ENCODE measurements at regions not wholly inside any gene's neighbourhood (a gene's known extent, or its start where the extent isn't known, plus 50 kb on each side); places are given as distances from the start of the nearest gene placed in this dataset.

DNA sequence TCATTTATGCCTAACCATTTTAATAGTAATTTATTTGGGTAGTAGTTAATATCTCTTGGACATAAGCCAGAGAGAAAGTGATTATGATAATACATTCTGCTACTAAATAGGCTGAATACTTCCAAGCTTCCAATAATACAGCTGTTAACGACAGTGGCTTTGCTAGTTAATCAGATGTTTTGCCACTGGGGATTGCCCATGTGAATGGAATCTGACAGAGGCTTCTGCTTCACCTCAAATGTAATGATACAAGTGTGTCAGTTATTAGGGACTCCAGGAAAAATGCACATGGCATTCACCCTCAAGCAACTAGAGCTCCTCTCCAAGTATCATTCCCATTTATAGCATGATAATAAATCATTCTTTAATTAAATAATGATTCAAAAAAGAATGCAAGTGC is 185.0 kb upstream of the TMEFF2 start:
- H3K27me3 Mint-ChIP-seq (ENCODE audit: low read depth), result no peaks in the 10 kb centered on the region
- no peaks in the 10 kb centered on the region for H3K36me3 Mint-ChIP-seq (ENCODE audit: low read depth)
- H3K4me3 Mint-ChIP-seq, result no peak overlapping the region
- no peak overlapping the region for H3K27ac Mint-ChIP-seq
- no peaks in the 10 kb centered on the region for H3K4me1 Mint-ChIP-seq
- no peaks in the 10 kb centered on the region for H3K9me3 Mint-ChIP-seq
- TF ChIP-seq, protein P1, sequence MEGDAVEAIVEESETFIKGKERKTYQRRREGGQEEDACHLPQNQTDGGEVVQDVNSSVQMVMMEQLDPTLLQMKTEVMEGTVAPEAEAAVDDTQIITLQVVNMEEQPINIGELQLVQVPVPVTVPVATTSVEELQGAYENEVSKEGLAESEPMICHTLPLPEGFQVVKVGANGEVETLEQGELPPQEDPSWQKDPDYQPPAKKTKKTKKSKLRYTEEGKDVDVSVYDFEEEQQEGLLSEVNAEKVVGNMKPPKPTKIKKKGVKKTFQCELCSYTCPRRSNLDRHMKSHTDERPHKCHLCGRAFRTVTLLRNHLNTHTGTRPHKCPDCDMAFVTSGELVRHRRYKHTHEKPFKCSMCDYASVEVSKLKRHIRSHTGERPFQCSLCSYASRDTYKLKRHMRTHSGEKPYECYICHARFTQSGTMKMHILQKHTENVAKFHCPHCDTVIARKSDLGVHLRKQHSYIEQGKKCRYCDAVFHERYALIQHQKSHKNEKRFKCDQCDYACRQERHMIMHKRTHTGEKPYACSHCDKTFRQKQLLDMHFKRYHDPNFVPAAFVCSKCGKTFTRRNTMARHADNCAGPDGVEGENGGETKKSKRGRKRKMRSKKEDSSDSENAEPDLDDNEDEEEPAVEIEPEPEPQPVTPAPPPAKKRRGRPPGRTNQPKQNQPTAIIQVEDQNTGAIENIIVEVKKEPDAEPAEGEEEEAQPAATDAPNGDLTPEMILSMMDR (IDR thresholded peaks at IDR 0.05; ENCODE audit: unreplicated experiment in 3 of 3), result no peak

- H3K27me3 Mint-ChIP-seq (ENCODE audit: low read depth), result peaks cover 3% of the 10 kb centered on the region
- H3K36me3 Mint-ChIP-seq (ENCODE audit: low read depth), result no peaks in the 10 kb centered on the region
- no peak overlapping the region for H3K27ac Mint-ChIP-seq
- no peak overlapping the region for H3K4me3 Mint-ChIP-seq
- H3K9me3 Mint-ChIP-seq, result no peaks in the 10 kb centered on the region
- H3K4me1 Mint-ChIP-seq, result peaks cover 9% of the 10 kb centered on the region
- TF ChIP-seq, protein P1 (IDR thresholded peaks at IDR 0.05; ENCODE audit: unreplicated experiment in 3 of 3), result no peak
These were observed 182.4 kb upstream of the TMEFF2 start for GRCh38 chr2:192377173-192377572.

- no peak overlapping the region for H3K27ac Mint-ChIP-seq
- H3K9me3 Mint-ChIP-seq, result no peaks in the 10 kb centered on the region
These were observed 179.0 kb upstream of the TMEFF2 start for GRCh38 chr2:192373754-192374153.

GRCh38 chr2:192373221-192373620 is 178.5 kb upstream of the TMEFF2 start:
- H3K36me3 Mint-ChIP-seq (ENCODE audit: low read depth), result no peaks in the 10 kb centered on the region
- no peaks in the 10 kb centered on the region for H3K9me3 Mint-ChIP-seq
- H3K4me3 Mint-ChIP-seq, result no peak overlapping the region
- TF ChIP-seq, protein P1 (IDR thresholded peaks at IDR 0.05; ENCODE audit: unreplicated experiment in 3 of 3), result no peak
- H3K4me1 Mint-ChIP-seq, result peaks cover 9% of the 10 kb centered on the region
- H3K27me3 Mint-ChIP-seq (ENCODE audit: low read depth), result peaks cover 3% of the 10 kb centered on the region
- H3K27ac Mint-ChIP-seq, result no peak overlapping the region

More at GRCh38 chr2:192373754-192374153, 179.0 kb upstream of the TMEFF2 start:
- Mint-ChIP-seq H3K36me3 (ENCODE audit: low read depth) (no peaks in the 10 kb centered on the region), H3K4me3 (no peak overlapping the region), H3K4me1 (peaks cover 9% of the 10 kb centered on the region), H3K27me3 (ENCODE audit: low read depth) (peaks cover 3% of the 10 kb centered on the region)
- TF ChIP-seq, protein P1 (IDR thresholded peaks at IDR 0.05; ENCODE audit: unreplicated experiment in 3 of 3), result no peak

- peaks cover 3% of the 10 kb centered on the region for H3K27me3 Mint-ChIP-seq (ENCODE audit: low read depth)
- peaks cover 9% of the 10 kb centered on the region for H3K4me1 Mint-ChIP-seq
- H3K36me3 Mint-ChIP-seq (ENCODE audit: low read depth), result no peaks in the 10 kb centered on the region
- no peak overlapping the region for H3K4me3 Mint-ChIP-seq
- TF ChIP-seq, protein P1 (IDR thresholded peaks at IDR 0.05; ENCODE audit: unreplicated experiment in 3 of 3), result no peak
- no peaks in the 10 kb centered on the region for H3K9me3 Mint-ChIP-seq
- H3K27ac Mint-ChIP-seq, result no peak overlapping the region
These were observed 175.2 kb upstream of the TMEFF2 start for GRCh38 chr2:192369969-192370368.

DNA sequence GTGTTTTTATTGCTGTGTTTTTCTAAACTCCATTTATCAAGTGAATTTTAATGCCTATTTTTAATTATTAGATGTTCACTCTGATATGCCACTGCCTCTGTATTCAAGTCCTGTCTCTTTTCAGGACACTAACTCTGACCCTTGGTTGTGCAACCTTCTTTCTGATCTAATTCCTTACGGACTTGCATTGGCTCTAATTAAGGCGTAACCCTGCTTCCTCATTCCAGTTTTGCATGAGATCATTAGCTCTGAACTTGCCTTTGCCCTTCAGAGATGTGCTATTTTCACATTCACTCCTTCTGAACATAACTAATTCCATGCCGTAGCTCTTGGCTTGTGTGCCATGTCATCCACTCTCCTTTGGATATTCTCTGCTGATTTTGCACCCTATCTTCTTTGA is 162.5 kb upstream of the TMEFF2 start:
- Mint-ChIP-seq H3K36me3 (ENCODE audit: low read depth) (no peaks in the 10 kb centered on the region), H3K27me3 (ENCODE audit: low read depth) (no peaks in the 10 kb centered on the region), H3K4me3 (no peak overlapping the region), H3K9me3 (peaks cover 2% of the 10 kb centered on the region), H3K4me1 (no peaks in the 10 kb centered on the region), H3K27ac (no peak overlapping the region)
- TF ChIP-seq, protein P1 (IDR thresholded peaks at IDR 0.05; ENCODE audit: unreplicated experiment in 3 of 3), result no peak
